GM19372 (cell line): ENCODE measurements at regions not wholly inside any gene's neighbourhood (a gene's known extent, or its start where the extent isn't known, plus 50 kb on each side); places are given as distances from the start of the nearest gene placed in this dataset.

Experiments used
- ATAC-seq: cut with Tn5 transposase; IDR thresholded peaks from one replicate; pipeline ENCODE4 v1.9.1; 2021; ENCODE audit warnings: mild to moderate bottlenecking, low read depth, moderate library complexity; ENCODE audit not compliant: unreplicated experiment

GRCh38 chr20:24829649-24830370, 119.3 kb upstream of the CST7 start:
- no peak for ATAC-seq

- ATAC-seq, result no peak
These were observed 118.4 kb upstream of the CST7 start for GRCh38 chr20:24830649-24831048.

DNA sequence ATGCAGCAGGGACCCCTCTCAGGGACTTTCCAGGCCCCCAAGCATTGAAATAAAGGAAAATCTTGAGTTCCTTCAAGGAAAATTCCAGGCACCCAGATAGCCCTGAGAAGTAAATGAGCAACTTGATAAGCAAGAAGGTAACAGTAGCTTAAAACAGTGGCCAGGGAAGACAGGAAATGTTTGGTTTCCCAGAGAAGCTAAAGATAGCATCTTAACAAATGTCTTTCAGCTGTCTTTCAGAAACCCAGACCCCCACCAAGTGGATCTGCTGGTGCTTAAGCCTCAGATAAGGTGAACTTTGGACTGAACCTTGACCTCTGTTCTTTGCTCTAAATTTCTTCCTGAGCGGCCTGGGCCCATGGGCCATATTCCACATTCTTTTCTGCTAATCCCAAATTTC, 117.8 kb upstream of the CST7 start:
- no peak for ATAC-seq

- ATAC-seq, result no peak
These were observed 116.6 kb upstream of the CST7 start for GRCh38 chr20:24832518-24832917.

- no peak for ATAC-seq
These were observed 115.5 kb upstream of the CST7 start for GRCh38 chr20:24833592-24833991.

- ATAC-seq, result no peak
These were observed 114.8 kb upstream of the CST7 start for GRCh38 chr20:24834310-24834709.

DNA sequence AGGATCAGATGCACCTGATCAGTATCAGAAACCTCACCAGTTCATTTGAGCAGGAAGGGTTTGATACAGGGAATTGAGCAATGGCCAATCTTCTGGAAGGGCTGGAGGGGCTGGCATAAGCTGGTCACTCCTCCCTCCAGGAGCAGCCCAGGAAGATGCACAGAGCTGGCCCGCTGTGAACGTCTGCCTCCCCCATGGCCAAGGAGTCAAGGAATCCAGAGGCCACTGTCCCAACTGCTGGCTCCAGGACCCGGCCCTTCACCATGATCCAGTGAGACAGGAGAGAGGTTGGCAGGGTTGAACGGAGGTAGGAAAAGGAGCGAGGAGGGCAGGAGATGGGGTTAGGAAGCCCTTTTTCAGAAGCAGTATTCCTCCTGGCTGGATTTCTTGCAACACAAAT, 113.9 kb upstream of the CST7 start:
- ATAC-seq, result no peak

- ATAC-seq, result no peak
These were observed 113.0 kb upstream of the CST7 start for GRCh38 chr20:24836041-24836533.

GRCh38 chr20:24836661-24837299, 112.3 kb upstream of the CST7 start:
- ATAC-seq, result no peak

- ATAC-seq, result no peak
These were observed 111.2 kb upstream of the CST7 start for GRCh38 chr20:24837781-24838450.

DNA sequence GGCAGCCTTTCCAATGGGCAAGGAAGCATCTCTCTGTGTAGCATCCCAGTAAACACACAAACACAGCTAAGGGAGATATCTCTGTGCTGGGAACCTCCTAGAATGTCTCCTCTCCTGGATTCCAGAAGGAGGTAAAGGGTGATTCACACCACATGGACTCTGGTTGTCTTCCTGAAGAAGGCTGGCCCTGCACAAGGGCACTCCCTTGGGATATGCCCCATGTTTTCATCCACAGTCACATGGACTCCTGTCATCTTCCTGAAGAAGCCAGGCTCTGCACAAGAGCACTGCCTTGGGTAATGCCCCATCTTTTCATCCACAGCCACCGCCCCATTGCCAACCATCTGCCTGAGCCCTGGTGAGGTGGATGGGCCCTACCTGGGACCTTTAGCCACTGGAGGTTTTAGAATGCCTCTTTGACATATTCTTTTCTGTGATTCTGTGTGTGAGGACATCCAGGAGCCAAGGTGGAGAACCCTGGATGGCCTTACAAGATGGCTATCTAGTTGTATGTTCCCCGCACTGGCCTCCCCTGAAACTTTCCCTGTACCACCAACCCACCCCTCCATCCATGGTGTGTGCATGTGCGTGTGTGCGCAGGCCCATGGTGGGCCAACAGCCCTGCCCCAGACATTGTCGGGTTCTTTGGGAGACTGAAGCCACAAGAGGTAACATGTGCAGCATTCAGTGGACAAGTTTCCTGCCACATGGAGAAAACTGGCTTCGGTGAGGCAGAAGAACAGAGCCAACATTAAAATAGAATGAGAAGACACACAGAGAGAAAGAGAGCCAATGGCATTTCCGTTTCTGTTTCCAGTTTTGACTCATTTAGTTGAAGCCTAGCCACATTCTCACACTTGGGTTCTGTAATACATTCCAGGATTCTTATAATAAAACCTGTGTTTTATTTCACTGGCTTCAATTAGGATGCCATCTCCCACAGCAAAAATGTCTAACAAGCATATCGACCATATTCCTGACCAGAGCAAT, 110.2 kb upstream of the CST7 start:
- no peak for ATAC-seq

DNA sequence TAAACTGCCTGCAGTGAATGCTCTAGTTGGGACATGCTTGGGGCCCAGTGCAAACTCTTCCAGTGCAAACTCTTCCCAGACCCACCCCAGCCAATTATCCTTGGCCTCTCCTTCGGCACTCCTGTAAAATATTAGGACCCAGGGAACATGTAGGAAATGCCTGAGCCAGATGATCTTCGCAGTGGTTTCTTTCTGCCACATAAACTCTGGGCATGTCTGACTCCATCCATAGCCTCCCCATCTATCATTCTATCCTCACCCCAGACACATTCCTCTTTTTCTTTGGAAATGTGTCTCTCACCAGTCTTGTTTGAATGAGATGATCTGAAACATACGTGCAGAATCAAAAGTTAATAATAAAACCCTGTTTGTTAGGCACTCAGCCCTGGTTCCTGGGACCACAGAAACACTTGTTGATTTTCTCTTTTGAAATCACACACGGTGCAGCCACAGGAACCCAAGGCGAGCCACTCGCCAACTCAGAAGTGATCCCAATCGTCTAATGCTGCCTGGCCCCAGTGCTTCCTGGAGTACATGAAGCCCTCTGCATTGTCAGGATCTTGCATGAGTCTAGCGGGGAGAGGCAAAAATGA, 108.9 kb upstream of the CST7 start:
- no peak for ATAC-seq

- ATAC-seq, result no peak
These were observed 106.7 kb upstream of the CST7 start for GRCh38 chr20:24842274-24842917.

GRCh38 chr20:24842918-24843715, 106.0 kb upstream of the CST7 start:
- peak; percentile 86 for ATAC-seq

GRCh38 chr20:24850176-24850575, 98.9 kb upstream of the CST7 start:
- ATAC-seq, result no peak

- ATAC-seq, result no peak
These were observed 97.6 kb upstream of the CST7 start for GRCh38 chr20:24851346-24852019.

DNA sequence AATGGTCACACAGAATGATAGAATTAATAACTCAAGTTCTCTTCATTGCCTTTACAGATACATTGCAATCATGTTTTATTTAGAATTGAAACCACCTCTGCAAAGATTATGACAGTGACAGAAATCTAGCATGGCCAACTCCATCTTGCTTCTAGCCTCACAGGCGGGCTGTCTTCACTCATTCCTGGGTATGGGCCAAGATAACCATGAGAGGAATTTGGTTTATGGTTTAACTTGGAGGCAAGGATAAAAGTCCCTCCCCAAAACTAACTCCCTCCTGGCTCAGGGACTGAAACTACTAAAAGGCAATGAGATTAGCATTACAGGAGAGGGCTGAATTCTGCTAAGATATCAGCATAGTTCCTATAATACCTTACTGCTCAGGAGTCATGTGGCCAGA, 95.2 kb upstream of the CST7 start:
- ATAC-seq, result no peak

DNA sequence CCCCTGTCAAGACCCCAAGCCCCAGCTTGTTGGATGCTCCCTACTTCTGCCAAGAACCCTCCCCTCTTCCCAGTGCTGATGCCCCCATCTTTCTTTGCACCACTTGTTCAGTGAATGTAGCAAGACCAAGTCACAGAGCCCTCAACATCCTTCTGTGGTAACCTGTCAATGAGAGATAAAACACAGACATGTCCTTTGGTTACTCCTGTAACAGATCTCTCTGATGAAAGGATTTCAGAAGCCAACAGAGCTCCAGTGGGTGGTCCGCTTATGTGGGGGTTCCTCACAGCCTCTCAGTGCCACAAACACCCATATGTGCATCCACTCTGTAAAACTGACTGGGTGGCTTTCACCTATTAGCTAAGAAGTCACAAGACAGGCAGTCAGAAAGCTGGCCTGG, 93.2 kb upstream of the CST7 start:
- ATAC-seq, result no peak
